ENCODE measurements at regions not wholly inside any gene's neighbourhood (a gene's known extent, or its start where the extent isn't known, plus 50 kb on each side); places are given as distances from the start of the nearest gene placed in this dataset.

GRCh38 chr1:208465786-208466590 lies 221.8 kb upstream of the PLXNA2 start:
- H3K36me3 Mint-ChIP-seq (ENCODE audit: low read depth), result no peaks in the 10 kb centered on the region
- no peak for TF ChIP-seq CTCF (IDR thresholded peaks at IDR 0.05)
- H3K4me3 Mint-ChIP-seq (ENCODE audit: unreplicated experiment), result no peak overlapping the region
- no peak overlapping the region for H3K27ac Mint-ChIP-seq (ENCODE audit: unreplicated experiment)
- H3K27me3 Mint-ChIP-seq (ENCODE audit: low read depth), result peaks cover 15% of the 10 kb centered on the region
- no peaks in the 10 kb centered on the region for H3K9me3 Mint-ChIP-seq (ENCODE audit: low read depth)
- DNase-seq (ENCODE audit: low spot score), result no peak
- no peaks in the 10 kb centered on the region for H3K4me1 Mint-ChIP-seq (ENCODE audit: low read depth)

DNA sequence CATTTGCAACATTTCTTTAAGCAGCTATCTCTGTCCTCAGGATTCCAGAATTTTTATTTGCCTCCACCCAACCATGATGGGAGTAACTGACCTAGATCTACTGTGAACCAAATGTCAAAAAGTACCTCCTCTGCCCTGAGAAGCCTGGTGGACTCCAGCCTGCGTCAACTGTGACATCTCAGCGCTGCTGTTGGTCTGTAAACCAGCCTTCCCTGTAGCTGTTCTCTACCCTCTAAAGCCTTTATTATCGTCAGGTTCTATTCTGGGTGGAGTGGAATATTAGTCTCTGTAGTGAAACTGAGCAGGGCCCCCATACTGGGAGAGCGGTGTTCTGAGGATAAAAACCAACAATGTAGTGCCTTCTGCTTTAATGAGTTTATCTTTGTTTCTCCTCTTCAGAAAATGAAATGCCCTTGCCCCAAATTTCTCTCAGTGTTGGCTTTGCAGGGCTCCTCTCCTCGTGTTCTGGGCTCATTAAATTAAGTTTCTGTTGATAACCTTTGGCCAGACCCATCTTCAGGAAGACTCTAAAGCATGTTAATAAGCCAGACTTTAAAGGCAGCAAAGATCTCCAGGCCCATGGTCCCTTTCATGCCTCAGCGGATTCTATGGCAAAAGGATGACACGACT lies 223.1 kb upstream of the PLXNA2 start:
- Mint-ChIP-seq H3K4me3 (ENCODE audit: unreplicated experiment) (no peak overlapping the region), H3K27me3 (ENCODE audit: low read depth) (peaks cover 15% of the 10 kb centered on the region), H3K9me3 (ENCODE audit: low read depth) (no peaks in the 10 kb centered on the region), H3K4me1 (ENCODE audit: low read depth) (no peaks in the 10 kb centered on the region), H3K36me3 (ENCODE audit: low read depth) (no peaks in the 10 kb centered on the region), H3K27ac (ENCODE audit: unreplicated experiment) (no peak overlapping the region)
- no peak for DNase-seq (ENCODE audit: low spot score)
- no peak for TF ChIP-seq CTCF (IDR thresholded peaks at IDR 0.05)

GRCh38 chr1:208475449-208475848 lies 231.3 kb upstream of the PLXNA2 start:
- Mint-ChIP-seq H3K4me1 (ENCODE audit: low read depth) (no peaks in the 10 kb centered on the region), H3K36me3 (ENCODE audit: low read depth) (no peaks in the 10 kb centered on the region), H3K4me3 (ENCODE audit: unreplicated experiment) (no peak overlapping the region), H3K9me3 (ENCODE audit: low read depth) (no peaks in the 10 kb centered on the region), H3K27ac (ENCODE audit: unreplicated experiment) (no peak overlapping the region), H3K27me3 (ENCODE audit: low read depth) (peaks cover 13% of the 10 kb centered on the region)
- no peak for TF ChIP-seq CTCF (IDR thresholded peaks at IDR 0.05)
- no peak for DNase-seq (ENCODE audit: low spot score)

DNA sequence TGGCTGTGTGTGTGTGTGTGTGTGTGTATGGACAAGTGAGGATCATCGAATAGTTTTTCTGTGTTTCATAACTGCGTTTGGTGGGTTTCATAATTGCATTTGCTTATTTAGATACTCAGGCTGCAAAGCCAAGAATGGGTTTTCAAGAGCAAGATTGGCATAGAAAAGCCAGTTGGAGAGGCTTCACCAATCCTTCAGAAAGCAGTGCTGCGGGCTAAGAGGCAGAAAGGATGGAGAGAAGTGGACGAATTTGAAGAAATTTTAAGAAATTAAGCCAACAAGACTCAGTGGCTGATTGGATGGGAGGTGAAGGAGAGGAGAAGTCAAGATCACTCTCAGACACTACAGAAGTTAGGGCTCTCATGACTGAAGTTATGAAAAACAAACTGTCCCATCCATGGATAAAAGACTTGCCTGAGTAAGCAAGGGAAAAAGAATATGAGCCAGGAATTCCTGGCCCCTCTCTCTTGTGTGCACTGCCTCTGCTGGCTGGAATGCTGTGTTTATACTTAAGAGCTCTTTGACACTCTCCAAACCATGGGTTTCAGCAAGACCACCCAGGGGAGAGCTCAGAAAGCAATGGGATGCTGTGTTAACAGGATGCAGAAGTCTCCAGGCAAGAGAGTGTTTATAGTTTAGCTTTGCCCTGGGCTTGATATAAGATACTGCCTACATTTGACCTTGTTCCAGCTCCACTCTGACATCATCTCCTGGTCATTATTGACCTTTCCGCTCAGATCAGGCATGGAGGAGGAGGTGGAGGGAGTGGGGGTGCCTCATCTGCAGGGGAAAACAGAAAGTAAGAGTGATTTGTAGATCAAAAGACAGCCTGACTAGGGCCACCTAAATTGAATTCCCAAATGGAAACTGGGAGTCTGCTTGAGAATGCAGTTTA lies 232.0 kb upstream of the PLXNA2 start:
- no peaks in the 10 kb centered on the region for H3K36me3 Mint-ChIP-seq (ENCODE audit: low read depth)
- H3K27ac Mint-ChIP-seq (ENCODE audit: unreplicated experiment), result no peak overlapping the region
- no peak for DNase-seq (ENCODE audit: low spot score)
- peaks cover 13% of the 10 kb centered on the region for H3K27me3 Mint-ChIP-seq (ENCODE audit: low read depth)
- peak; percentile 34 for TF ChIP-seq CTCF (IDR thresholded peaks at IDR 0.05)
- H3K4me1 Mint-ChIP-seq (ENCODE audit: low read depth), result no peaks in the 10 kb centered on the region
- no peak overlapping the region for H3K4me3 Mint-ChIP-seq (ENCODE audit: unreplicated experiment)
- no peaks in the 10 kb centered on the region for H3K9me3 Mint-ChIP-seq (ENCODE audit: low read depth)

DNA sequence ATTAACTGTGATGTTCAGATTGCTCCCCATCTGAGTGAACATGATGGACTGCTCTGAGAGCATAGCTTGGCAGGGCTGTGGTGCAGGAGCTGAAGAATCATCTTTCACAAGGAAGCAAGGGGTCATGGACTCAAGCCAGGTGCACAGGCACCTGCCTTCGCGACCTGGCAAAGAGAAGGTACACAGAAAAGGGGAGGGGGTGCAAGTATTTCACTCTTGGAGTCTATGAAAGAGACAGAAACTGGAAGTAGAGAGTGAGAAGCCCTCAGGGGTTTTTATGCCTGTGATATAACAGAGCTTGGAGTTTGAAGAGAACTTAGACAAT lies 232.6 kb upstream of the PLXNA2 start:
- H3K4me1 Mint-ChIP-seq (ENCODE audit: low read depth), result no peaks in the 10 kb centered on the region
- peaks cover 16% of the 10 kb centered on the region for H3K27me3 Mint-ChIP-seq (ENCODE audit: low read depth)
- H3K27ac Mint-ChIP-seq (ENCODE audit: unreplicated experiment), result no peak overlapping the region
- DNase-seq (ENCODE audit: low spot score), result no peak
- no peaks in the 10 kb centered on the region for H3K9me3 Mint-ChIP-seq (ENCODE audit: low read depth)
- TF ChIP-seq CTCF (IDR thresholded peaks at IDR 0.05), result no peak
- H3K4me3 Mint-ChIP-seq (ENCODE audit: unreplicated experiment), result no peak overlapping the region
- no peaks in the 10 kb centered on the region for H3K36me3 Mint-ChIP-seq (ENCODE audit: low read depth)
